ENCODE measurements at regions not wholly inside any gene's neighbourhood (a gene's known extent, or its start where the extent isn't known, plus 50 kb on each side); places are given as distances from the start of the nearest gene placed in this dataset.

GRCh38 chr6:134477991-134478635 lies 160.2 kb upstream of the SGK1 start:
- no peak for DNase-seq

GRCh38 chr6:134474955-134475354 lies 157.0 kb upstream of the SGK1 start:
- DNase-seq, result no peak

- DNase-seq, result no peak
These were observed 154.7 kb upstream of the SGK1 start for GRCh38 chr6:134472661-134473060.

- DNase-seq, result no peak
These were observed 154.1 kb upstream of the SGK1 start for GRCh38 chr6:134472046-134472445.

GRCh38 chr6:134470457-134470975 lies 152.6 kb upstream of the SGK1 start:
- no peak for DNase-seq

GRCh38 chr6:134469702-134470456 lies 152.0 kb upstream of the SGK1 start:
- no peak for DNase-seq

- peak in 1 of 3 experiments; percentile 48 for DNase-seq
These were observed 150.7 kb upstream of the SGK1 start for GRCh38 chr6:134468633-134469032.

GRCh38 chr6:134467620-134468019 lies 149.7 kb upstream of the SGK1 start:
- DNase-seq, result no peak

GRCh38 chr6:134466771-134467525 lies 149.0 kb upstream of the SGK1 start:
- peak in 1 of 3 experiments; percentile 46 for DNase-seq

GRCh38 chr6:134464690-134465411 lies 146.9 kb upstream of the SGK1 start:
- peak in 2 of 3 experiments; percentile 35 to 48 for DNase-seq

- no peak for DNase-seq
These were observed 141.1 kb upstream of the SGK1 start for GRCh38 chr6:134458857-134459657.

- no peak for DNase-seq
These were observed 140.0 kb upstream of the SGK1 start for GRCh38 chr6:134457941-134458340.

- no peak for DNase-seq
These were observed 138.3 kb upstream of the SGK1 start for GRCh38 chr6:134456226-134456625.

GRCh38 chr6:134455319-134455718 lies 137.4 kb upstream of the SGK1 start:
- DNase-seq, result no peak

- DNase-seq, result no peak
These were observed 136.9 kb upstream of the SGK1 start for GRCh38 chr6:134454794-134455193.

GRCh38 chr6:134453792-134454510 lies 136.0 kb upstream of the SGK1 start:
- DNase-seq, result peak in 2 of 3 experiments; percentile 38 to 75

GRCh38 chr6:134452906-134453305 lies 135.0 kb upstream of the SGK1 start:
- DNase-seq, result no peak

- DNase-seq, result no peak
These were observed 133.6 kb upstream of the SGK1 start for GRCh38 chr6:134451529-134451928.

GRCh38 chr6:134449781-134450180 lies 131.9 kb upstream of the SGK1 start:
- DNase-seq, result no peak

GRCh38 chr6:134449004-134449403 lies 131.1 kb upstream of the SGK1 start:
- DNase-seq, result no peak

GRCh38 chr6:134447883-134448387 lies 130.0 kb upstream of the SGK1 start:
- no peak for DNase-seq

Measured in NCI-H1417 (cell line).